RWPE2 (cell line): ENCODE measurements at regions not wholly inside any gene's neighbourhood (a gene's known extent, or its start where the extent isn't known, plus 50 kb on each side); places are given as distances from the start of the nearest gene placed in this dataset.
"Not testable (repeated sequence)": the region's sequence is repeated elsewhere in the genome, so short reads cannot be mapped to it uniquely, and the experiment has no call there.

ENCODE experiments used
- ATAC-seq: fragments of 200-7000 bp; cut with Tn5 transposase; 3 replicates; pipeline ENCODE4 v1.9.1; 2021; ENCODE audit warnings: low read depth
- DNase-seq: peaks from one replicate; pipeline ENCODE4 v3.0.0-alpha.2; 2020; ENCODE audit warnings: low spot score
- H3K27ac ChIP-seq: fragments of 450-650 bp; 2 replicates; pipeline ENCODE4 v1.5.1; 2017; ENCODE audit warnings: mild to moderate bottlenecking; ENCODE audit not compliant: poor library complexity, severe bottlenecking
- H3K27me3 ChIP-seq: fragments of 250-450 bp; sonication (Bioruptor Pico); 2 replicates; pipeline ENCODE4 v1.5.1; 2021; ENCODE audit warnings: mild to moderate bottlenecking, moderate library complexity; ENCODE audit not compliant: insufficient read depth, poor library complexity, severe bottlenecking
- H3K36me3 ChIP-seq: fragments of 250-450 bp; sonication (Bioruptor Pico); 2 replicates; pipeline ENCODE4 v1.5.1; 2020; ENCODE audit warnings: low read depth, mild to moderate bottlenecking, moderate library complexity
- H3K4me1 ChIP-seq: fragments of 250-450 bp; sonication (Bioruptor Pico); 2 replicates; pipeline ENCODE4 v1.5.1; 2021; ENCODE audit warnings: mild to moderate bottlenecking, moderate library complexity; ENCODE audit not compliant: insufficient read depth, poor library complexity, severe bottlenecking
- H3K4me3 ChIP-seq: fragments of 250-450 bp; sonication (Bioruptor Pico); 2 replicates; pipeline ENCODE4 v1.5.1; 2021; ENCODE audit warnings: mild to moderate bottlenecking, moderate library complexity; ENCODE audit not compliant: severe bottlenecking
- H3K9me3 ChIP-seq: fragments of 250-450 bp; sonication (Bioruptor Pico); 2 replicates; pipeline ENCODE4 v1.5.1; 2021; ENCODE audit warnings: mild to moderate bottlenecking, moderate library complexity; ENCODE audit not compliant: severe bottlenecking
- CTCF ChIP-seq: fragments of 450-650 bp; IDR thresholded peaks from one replicate; pipeline ENCODE4 v1.5.1; 2017; ENCODE audit warnings: mild to moderate bottlenecking, moderate library complexity; ENCODE audit not compliant: poor library complexity, severe bottlenecking

GRCh38 chr9:135283671-135284070 lies 195.9 kb upstream of the PPP1R26 start:
- H3K36me3 ChIP-seq = no peaks in the 10 kb centered on the region
- DNase-seq (no peak), ATAC-seq (no peak)
- no peaks in the 10 kb centered on the region for H3K4me1 ChIP-seq
- no peak overlapping the region for H3K27ac ChIP-seq
- H3K9me3 ChIP-seq = no peaks in the 10 kb centered on the region
- no peak for TF ChIP-seq CTCF
- H3K4me3 ChIP-seq = no peak overlapping the region
- peaks cover 26% of the 10 kb centered on the region for H3K27me3 ChIP-seq

GRCh38 chr9:135284386-135285134 lies 195.0 kb upstream of the PPP1R26 start:
- H3K9me3 ChIP-seq = no peaks in the 10 kb centered on the region
- no peak for ATAC-seq
- TF ChIP-seq CTCF = no peak
- H3K27ac ChIP-seq = no peak overlapping the region
- peaks cover 26% of the 10 kb centered on the region for H3K27me3 ChIP-seq
- no peak overlapping the region for H3K4me3 ChIP-seq
- H3K36me3 ChIP-seq = no peaks in the 10 kb centered on the region
- H3K4me1 ChIP-seq = no peaks in the 10 kb centered on the region
- DNase-seq = no peak

GRCh38 chr9:135286187-135286925 lies 193.2 kb upstream of the PPP1R26 start:
- ATAC-seq = not testable (repeated sequence)

GRCh38 chr9:135286961-135287360 lies 192.6 kb upstream of the PPP1R26 start:
- no peaks in the 10 kb centered on the region for H3K9me3 ChIP-seq
- H3K4me1 ChIP-seq = no peaks in the 10 kb centered on the region
- no peak for TF ChIP-seq CTCF
- H3K27me3 ChIP-seq = peaks cover 13% of the 10 kb centered on the region
- DNase-seq = no peak
- no peak overlapping the region for H3K27ac ChIP-seq
- ATAC-seq = no peak
- H3K4me3 ChIP-seq = no peak overlapping the region
- no peaks in the 10 kb centered on the region for H3K36me3 ChIP-seq

More at GRCh38 chr9:135286187-135286925, 193.2 kb upstream of the PPP1R26 start:
- H3K4me3 ChIP-seq, DNase-seq, H3K27ac ChIP-seq, H3K9me3 ChIP-seq, H3K36me3 ChIP-seq, H3K4me1 ChIP-seq: not testable (repeated sequence)
- peaks cover 19% of the 10 kb centered on the region for H3K27me3 ChIP-seq

GRCh38 chr9:135287627-135288026 lies 192.0 kb upstream of the PPP1R26 start:
- no peak overlapping the region for H3K27ac ChIP-seq
- H3K9me3 ChIP-seq = no peaks in the 10 kb centered on the region
- no peak for ATAC-seq
- H3K4me3 ChIP-seq = no peak overlapping the region
- no peak for DNase-seq
- peaks cover 9% of the 10 kb centered on the region for H3K27me3 ChIP-seq
- H3K36me3 ChIP-seq = no peaks in the 10 kb centered on the region
- TF ChIP-seq CTCF = no peak
- H3K4me1 ChIP-seq = no peaks in the 10 kb centered on the region
